Stimulated activated naive CD4-positive, alpha-beta T cell (primary cell): ENCODE measurements at regions not wholly inside any gene's neighbourhood (a gene's known extent, or its start where the extent isn't known, plus 50 kb on each side); places are given as distances from the start of the nearest gene placed in this dataset.
"Not testable (repeated sequence)": the region's sequence is repeated elsewhere in the genome, so short reads cannot be mapped to it uniquely, and the experiment has no call there.

Source experiments
- DNase-seq, 6 experiments: peaks; one replicate each; lab custom pipeline; 2025; lab: John Stamatoyannopoulos, UW

DNA sequence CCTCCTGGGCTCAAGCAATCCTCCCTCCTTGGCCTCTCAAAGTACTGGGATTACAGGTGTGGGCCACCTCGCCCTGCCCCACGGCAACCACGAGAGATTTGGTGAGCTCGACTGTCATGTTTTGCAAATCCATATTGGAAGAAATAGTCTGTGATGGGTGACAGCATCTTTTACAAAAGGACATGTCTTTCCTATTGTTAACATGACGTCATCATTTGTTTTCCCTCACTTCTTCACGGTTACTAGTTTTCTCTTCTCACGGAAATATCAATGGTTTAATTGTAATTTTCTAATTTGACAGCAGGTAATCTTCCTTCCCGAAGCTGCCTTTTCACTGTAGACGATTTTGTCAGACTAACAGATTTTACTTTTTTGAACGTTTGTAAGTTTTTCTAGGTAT, 110.8 kb upstream of the GREM2 start:
- DNase-seq = no peak

DNA sequence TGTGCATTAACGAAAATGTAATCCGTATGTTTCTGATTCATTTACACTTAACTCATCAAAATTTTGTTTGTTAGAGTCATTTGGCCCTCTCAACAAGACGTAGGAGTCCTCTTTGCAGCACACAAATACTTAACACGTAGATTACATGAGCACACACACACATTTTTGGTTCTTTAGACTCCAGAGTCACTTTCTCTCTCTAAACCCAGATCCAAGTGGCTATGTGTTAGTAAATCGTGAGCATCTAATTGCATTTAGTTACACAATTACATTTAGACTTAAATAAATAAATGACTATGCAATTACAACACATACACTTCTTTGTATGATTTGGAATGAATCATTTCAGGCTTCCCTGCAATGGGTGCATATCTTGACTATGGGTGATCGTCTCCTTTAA, 109.0 kb upstream of the GREM2 start:
- no peak for DNase-seq

DNA sequence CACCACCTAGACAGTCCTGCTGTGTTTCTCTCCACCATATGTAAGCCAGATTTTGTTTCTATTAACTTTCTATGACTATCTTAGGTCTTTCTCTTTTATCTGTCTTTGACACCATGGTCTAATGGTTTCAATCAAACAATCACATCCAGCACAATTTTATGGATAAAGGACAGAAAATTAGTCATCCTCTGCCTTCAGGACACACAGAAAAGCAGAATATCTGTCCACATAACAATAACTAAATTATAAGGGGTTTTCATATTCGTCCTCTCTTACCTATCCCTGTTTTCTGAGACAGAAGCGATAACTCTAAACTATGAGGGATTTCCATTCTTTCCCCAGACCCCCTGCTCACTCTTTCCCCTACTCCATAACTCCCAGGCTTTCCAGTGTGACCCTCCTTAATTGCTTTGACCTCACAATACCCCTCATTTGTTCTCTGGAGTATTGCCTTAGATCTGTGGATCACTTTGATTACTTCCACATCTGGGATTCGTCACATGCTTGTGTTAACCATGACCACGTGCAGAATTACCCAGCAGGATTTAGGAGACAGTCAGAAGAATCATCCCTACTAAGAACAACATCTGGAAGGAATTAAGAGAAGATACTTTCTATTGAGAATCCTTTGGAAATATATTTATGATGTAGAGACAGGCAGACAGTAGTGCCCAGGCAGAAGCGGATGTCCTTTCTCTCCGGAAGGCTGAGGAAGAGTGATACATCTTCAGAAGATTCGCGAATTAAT, 108.2 kb upstream of the GREM2 start:
- DNase-seq = no peak

DNA sequence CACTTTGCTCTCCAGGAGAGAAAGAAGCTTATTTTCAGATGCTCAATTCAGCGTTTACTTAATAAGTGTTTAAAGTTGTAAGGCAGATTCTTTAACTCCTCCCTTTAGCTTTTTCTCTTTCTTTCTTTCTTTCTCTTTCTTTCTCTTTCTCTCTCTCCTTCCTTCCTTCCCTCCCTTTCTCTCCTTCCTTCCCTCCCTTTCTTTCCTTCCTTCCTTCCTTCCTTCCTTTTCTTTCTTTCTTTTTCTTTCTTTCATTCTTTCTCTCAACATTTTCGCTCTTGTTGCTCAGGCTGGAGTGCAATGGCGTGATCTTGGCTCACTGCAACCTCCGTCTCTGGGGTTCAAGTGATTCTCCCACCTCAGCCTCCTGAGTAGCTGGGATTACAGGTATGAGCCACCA, 104.6 kb upstream of the GREM2 start:
- not testable (repeated sequence) for DNase-seq

DNA sequence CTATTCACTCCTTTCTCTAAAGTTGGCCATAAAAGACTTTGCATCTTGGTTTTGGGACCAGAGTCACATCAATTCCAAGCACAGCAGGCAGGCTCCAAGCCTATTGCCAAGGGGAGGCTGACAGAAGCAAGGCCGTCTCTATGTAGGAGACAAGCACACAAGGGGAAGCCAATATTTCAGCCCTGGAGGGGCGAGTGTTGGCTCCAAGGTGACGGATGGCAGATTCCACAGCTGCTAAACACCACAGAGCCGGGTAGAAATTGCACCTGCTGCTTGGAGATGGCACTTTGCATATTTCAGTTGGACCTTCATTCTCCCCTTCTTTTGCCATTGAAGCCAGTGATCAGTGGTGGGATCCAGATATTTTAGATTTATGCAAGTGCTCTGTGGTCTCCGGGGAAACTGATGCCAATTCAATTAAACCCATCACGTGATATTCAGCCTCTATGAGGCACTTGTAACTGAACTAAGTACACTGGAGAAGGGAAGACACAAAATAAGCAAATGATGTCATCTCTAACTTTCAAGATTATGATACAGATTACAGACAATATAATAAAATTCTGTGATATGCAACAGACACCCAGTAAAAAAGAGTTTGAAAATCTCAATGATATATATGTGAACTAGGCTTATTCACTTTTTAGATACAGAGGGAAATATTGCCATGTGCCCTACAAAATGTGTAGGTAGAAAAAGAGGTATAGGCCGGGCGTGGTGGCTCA, 102.8 kb upstream of the GREM2 start:
- no peak for DNase-seq

DNA sequence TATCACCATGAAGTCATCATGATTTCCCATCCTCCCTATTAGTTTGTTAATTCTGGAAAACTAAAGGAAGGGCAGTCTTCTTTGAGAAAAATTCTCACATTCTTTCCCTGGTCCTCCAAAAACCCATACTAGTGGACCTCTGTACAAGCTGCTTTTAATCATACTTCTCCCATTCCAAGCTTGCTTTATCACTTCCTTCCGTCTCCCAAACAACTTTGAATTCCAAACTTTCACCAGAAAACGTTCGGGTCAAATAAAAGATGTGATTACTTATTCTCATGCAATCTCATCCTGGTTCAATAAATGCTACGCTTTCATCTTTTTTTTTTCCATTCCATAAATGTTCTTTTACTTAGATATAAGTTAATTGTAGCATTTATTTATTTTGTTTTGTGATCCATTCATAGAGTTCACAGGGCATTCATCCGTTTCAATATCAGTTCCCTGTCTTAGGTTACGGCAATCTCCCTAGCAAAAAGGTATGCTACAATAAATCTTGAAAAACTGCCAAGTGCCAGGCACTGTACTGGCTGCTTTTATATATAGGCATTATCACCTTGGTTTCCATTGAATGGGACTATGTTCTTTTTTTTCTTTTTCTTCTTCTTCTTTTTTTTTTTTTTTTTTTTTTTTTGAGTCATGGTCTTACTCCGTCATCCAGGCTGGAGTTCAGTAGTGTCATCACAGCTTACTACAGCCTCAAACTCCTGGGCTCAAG, 100.2 kb upstream of the GREM2 start:
- DNase-seq = no peak

DNA sequence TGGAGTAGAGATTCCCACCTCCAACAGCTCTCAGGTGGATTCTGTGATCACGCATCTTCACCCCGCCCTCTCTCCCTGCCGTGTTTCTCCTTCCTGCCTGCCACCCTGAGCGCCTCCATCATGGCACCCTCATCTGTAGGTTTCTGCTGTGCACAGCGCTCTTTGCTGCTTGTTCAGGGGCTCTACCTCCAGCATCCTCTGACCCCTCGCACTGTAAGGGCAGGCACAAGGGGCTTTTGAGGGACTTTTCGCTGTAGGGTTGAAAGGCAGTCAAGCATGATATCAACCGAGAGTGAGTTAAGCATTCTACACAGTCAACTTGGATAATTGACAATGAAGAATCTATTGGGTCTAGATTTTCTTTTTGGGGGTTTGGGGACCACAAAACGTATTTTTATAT, 99.1 kb upstream of the GREM2 start:
- DNase-seq = no peak

DNA sequence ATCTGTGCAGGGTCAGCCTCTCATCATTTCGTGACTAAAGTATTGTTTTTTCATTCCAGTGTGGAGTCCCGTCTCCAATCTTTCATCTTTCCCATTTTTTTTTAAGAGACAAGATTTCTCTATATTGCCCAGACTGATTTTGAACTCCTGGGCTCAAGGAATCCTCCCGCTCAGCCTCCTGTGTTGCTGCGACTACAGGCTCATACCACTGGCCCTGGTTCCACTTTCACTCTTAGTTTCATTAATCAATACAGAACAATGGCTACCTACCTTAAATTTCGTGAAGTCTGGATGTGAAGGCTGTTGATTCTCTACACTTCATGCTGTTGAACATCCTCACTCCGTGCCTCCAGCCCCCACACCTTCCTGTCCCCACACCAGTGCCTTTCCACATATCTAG, 97.7 kb upstream of the GREM2 start:
- no peak for DNase-seq

DNA sequence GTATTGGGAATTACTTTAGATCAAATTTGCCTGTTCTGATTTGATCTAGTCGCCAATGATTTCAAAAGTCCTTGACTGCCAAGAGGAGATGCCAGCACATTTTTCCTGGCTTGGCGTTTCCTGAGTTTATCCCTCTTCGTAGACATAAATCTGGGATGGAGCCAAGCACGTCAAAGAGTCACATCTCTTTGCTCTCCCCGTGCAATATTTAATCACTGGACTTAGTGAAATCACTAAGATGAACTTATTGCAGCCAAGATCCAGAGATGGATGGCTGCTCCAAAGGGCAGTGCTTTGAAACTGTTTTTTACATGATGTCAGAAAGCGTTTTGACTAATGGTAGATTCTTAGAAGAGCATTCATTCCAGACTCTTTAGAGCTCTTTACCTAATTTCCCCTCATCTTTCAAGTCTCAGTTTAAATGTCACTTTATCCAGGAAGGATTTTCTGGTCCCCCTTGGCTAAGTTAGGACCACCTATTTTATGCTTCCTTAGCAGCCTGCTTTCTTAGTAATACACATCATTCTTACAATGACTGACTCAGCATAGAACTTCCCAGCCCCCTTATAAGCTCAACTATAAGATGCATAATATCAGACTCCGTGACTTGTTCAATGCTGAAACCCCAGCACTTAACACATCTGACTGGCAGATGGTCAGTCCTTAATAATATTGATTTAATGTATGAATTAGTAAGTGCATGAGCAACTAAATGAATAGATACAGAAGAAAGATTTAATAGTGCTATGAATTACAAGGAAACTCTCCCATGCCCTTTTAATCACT, 94.4 kb upstream of the GREM2 start:
- no peak for DNase-seq

DNA sequence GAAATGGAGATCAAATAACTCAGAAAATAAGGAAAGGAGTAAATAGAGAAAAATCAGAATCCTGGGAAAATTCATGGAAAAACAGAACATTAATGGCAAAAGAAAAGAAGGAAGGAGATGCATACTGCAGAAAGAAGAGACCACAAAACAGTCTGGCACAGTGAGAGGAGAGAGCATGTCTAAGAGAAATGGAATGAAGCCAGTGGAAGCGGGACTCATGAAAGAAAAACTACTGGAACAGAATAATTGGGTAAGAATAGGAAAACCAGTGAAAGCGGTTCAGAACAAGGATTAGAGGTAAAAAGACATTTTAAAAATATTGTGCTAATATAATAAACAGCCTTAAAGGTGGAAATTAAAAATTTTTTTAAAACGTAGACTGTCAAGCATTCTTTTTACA, 93.6 kb upstream of the GREM2 start:
- DNase-seq = no peak

DNA sequence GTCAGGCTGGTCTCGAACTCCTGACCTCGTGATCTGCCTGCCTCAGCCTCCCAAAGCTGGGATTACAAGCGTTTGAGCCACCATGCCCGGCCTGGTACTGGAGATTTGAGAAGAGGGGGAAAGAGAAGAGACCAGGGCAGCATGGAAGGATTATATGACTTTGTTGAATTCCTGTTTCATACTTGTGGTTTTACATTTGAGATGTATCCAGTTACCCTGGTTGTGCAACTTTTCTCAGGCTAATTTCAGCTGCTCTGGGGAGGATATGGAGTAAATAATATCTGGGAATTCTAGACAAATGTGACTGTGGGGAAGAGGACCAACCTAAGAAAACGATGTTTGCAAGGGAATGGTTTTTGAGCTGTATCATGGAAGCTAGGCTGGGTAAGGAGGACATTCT, 89.5 kb upstream of the GREM2 start:
- DNase-seq = no peak

DNA sequence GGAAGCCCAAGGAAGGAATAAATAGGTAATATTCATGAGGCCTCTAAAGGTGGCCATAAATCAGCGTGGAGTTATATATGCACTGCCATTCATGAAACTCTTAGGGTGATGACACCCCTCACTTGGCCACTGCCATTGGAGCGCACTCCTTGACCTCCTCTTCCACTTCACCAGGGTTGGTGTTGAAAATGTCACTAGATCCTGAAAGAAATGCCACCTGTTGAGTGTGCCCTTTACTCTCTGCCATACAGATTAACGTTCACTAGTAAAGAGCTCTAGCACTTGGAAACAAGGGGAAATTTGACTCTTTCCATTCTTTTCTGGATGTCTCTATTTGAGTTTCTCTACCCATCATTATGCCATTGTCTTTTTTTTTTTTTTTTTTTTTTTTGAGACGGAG, 83.5 kb upstream of the GREM2 start:
- DNase-seq = no peak

DNA sequence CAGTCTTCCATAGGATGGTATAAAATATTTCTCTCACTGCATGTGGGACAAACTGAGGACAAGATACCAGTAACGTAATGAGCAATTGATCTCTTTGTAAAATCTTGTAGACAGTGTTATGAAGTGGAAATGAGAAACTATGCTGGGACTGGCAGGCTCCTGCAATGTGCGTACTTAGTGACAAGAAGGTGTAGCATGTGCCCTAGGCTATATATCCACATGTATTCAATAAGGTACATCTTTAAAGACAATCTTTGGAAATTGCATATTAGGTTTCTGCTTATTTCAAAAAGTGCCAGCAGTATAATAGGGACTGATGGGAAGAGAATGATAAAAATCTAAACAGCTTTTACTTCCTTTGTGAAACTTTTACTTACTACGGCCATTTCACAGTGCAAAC, 81.9 kb upstream of the GREM2 start:
- DNase-seq = no peak

DNA sequence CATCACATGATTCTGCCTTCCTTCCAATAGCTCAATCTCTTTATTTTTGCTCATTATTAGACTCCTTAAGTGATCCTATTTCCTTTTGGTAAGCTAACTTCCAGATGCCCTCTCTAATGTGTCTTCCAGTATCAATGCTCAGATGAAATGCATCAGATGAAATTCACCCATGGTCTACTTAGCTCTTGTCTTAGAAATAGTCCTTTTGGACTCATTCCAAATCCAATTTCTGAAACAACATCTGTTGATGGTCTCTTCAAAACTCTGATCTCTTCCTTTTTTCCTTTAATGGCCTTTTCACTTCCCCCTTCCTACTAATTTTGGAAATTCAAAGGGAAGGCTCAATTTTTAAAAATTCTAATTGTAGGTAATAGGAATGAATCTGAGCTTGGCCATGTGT, 81.1 kb upstream of the GREM2 start:
- DNase-seq = no peak

DNA sequence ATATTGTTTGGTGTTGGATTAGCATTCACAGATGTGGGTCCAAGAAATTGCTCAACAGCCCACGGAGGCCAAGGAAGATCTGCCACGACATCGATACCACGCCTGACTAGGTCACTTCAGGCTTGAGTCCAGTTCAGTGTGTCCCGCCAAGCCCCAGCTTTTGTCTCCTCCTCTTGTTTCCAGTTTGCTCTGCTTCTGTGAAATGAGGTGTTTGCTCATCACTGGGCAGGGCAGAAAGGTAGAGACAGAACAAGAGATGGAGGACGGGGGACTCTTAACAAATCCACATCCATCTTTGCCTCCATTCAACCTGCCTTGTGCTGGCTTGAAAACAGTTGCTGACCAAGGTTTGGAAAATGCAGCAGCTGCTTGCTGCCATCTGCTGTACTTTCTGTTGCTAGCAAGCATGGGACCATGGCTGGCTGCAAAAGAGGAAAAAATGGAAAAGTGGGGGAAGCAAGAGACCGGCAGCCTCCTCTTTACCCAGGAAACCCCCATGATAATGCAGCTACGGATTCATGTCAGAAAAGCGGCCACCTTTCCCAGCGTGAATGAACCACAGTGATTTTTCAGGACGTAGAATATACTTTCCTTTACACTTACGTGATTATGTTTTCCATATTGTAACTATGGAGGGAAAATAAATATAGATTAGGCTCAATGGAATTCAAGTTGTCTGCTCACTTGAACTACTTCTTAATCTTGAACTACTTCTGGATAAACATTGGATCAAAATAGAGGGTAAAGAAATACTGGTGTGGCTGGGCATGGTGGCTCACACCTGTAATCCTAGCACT, 80.2 kb upstream of the GREM2 start:
- no peak for DNase-seq

DNA sequence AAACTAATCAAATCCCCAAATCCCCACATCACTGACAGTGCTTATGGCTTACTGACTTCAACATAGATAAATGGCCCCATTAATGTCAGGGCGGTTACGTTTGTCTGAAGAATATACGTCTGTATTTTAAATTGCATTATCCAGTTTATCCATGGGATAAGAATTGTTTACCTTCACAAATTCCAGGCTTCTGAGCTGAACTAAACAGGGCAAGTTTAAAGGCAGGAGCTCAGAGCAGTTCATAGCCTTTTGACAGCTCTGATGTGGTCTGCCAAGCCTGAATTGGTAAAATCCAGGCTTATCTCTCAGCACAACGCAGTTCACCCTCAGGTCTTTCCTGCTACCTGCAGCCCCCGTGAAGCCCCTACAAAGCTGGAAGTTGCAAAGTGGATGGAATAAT, 79.5 kb upstream of the GREM2 start:
- no peak for DNase-seq

DNA sequence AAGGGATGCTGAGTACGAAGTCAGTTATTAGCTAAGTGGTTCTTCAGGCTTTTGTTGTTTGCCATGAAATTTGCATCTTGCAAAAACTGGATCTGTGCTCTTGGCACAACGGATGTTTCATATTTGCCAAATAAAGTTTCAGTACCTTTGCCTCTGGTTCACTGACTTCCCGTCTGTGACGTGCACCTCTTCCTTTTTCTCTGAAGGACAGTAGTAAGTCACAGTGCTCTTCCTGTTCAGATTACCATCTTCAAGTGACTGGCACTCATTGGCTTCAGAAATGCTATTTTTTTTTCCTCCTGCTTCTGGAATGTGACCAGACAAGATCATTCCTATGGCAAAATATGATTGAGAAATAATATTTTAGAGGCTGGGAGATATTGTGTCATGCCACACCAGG, 75.9 kb upstream of the GREM2 start:
- DNase-seq = no peak

DNA sequence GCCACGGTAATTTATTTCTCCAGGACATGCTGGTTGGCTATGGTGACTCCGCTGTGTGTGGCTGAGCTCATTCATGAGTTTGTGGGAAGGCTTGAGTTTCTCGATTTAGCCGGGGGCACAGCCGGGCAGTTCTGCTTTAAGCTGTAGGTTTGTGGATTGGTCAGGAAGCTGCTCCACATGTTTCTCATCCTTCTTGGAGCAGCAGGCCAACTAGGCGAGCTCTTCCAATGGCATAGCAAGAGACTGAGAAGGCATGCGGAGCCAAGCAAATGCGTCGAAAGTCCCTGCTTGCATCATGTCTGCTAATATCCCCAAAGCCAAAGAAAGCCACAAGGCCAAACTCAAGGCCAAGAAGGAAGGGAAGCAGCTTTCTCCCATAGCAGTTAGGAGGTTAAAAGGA, 71.6 kb upstream of the GREM2 start:
- DNase-seq = no peak

DNA sequence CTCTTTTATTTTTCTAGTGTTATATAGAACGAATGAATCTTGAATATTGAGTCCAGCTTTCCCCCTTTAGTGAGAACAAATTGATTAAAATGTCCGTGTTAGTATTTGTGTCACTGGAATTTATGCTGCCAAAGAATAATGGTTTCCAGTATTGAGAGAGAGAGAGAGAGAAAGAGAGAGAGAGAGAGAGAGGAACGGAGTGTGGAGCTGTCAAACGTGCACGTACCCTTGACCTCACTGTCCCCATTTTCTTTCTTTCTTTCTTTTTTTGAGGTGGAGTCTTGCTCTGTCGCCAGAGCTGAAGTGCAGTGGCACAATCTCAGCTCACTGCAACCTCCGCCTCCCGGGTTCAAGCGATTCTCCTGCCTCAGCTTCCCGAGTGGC, 70.9 kb upstream of the GREM2 start:
- DNase-seq = no peak

DNA sequence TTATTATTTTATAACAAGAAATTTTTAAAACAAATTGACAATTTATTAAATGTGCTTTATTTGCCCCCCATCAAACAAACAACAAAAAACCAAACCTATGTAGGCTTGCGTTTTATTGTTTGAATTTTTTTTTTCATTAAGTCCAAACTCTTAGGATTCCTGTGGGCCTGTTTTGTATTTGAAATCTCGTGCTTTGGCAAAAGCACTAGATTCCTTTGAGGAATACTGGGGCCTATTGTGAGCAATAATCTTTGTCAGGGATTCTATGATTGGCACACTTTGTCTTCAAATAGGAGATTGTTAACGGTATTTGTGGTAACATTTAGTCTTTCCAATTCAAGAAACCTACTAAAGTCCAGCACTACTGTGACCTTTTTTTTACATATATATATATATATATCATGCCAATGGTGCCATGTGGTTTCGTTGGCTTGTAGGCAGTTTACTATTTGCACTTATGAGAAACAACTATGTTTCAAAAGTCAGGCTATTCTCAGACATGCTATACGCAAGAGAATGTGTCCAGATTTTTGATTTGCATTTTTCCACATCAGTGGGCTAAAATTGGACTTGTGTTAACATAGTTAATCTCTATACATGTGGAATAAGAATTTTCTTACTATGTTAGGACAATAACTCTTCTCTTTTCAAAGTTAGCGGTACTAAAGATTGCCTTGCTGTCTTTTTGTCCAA, 70.4 kb upstream of the GREM2 start:
- DNase-seq = no peak
